ENCODE measurements at regions not wholly inside any gene's neighbourhood (a gene's known extent, or its start where the extent isn't known, plus 50 kb on each side); places are given as distances from the start of the nearest gene placed in this dataset.

- TF ChIP-seq EZH2phosphoT487 (conservative IDR thresholded peaks at IDR 0.05; ENCODE audit: low read length): no peak
- no peak for TF ChIP-seq CTCF (IDR thresholded peaks at IDR 0.05; ENCODE audit: insufficient read depth, low read length, poor library complexity, severe bottlenecking)
Observed at GRCh38 chr2:60104514-60105505, 448.6 kb downstream of the BCL11A start.
